ENCODE measurements at regions not wholly inside any gene's neighbourhood (a gene's known extent, or its start where the extent isn't known, plus 50 kb on each side); places are given as distances from the start of the nearest gene placed in this dataset.
"Not testable (repeated sequence)": the region's sequence is repeated elsewhere in the genome, so short reads cannot be mapped to it uniquely, and the experiment has no call there.

DNA sequence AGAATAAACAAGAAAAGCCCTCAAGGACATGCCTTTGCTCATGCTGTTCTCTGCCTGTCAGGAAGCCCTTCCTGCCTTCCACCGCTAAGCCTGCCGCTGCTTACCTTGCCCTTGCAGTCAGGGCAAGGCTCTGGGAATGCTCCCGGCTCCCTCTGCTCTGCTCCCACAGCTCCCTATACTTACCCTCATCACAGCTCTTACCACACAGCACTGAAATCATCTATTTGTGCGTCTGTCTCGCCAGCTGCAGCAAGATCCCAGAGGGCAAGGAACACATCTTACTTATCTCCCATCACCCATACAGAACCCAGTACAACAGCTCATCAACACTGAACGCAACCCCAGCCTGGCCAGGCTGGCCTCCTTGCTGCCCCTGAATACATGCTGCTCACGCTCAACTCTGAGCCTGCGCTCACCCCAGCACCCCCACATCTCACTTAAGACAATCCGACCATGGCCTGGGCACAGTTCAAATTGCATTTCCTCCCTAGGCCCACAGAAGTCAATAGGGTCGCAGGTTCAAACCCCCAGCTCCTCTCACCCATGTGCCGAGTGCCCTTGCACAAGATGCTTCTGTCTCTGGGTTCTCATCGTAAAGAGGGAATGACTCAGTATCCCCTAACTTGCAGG, 161.8 kb downstream of the IGLL1 start:
- no peak for DNase-seq

DNA sequence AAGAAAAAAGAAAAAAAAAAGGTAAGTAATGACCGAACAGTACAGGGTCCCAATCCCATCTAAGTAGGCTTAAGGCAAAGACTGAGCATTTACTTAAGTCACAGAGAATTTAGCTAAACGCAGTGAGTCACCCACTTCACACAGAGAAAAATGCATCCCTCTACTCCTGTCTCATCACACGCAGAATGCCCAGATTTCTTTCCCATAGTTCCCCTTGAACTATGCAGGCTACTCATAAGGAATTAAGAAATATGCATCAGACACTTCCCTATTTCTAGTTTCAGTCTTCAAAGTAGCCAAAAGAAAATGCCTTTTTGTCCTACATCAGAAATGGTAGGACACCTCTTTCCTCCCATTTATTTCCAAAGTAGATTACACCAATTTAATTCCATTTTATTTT, 162.8 kb downstream of the IGLL1 start:
- H3K9me3 ChIP-seq; H3K36me3 ChIP-seq (replicated peaks in 1 of 2; ENCODE audit: insufficient read depth in 1 of 2, low read depth in 2 of 2); H3K27me3 ChIP-seq; intact Hi-C loops (cut with DNase I); ATAC-seq; H3K4me1 ChIP-seq; H3K27ac ChIP-seq; DNase-seq; H3K4me3 ChIP-seq: not testable (repeated sequence)
- 71 to 80% methylated on average over 3 of the region's 3 CpGs for WGBS, 2 donors

More for the DNA sequence above, 161.8 kb downstream of the IGLL1 start:
- intact Hi-C loops (cut with DNase I), result no loop called here
- no peak overlapping the region for H3K27ac ChIP-seq
- no peaks in the 10 kb centered on the region for H3K36me3 ChIP-seq (replicated peaks in 1 of 2; ENCODE audit: insufficient read depth in 1 of 2, low read depth in 2 of 2)
- H3K4me1 ChIP-seq, result no peaks in the 10 kb centered on the region
- no peaks in the 10 kb centered on the region for H3K27me3 ChIP-seq
- TF ChIP-seq CTCF (IDR thresholded peaks at IDR 0.05), result no peak
- no peak for ATAC-seq
- 62 to 66% methylated on average over 12 of the region's 12 CpGs for WGBS, 2 donors
- no peak overlapping the region for H3K4me3 ChIP-seq
- no peaks in the 10 kb centered on the region for H3K9me3 ChIP-seq

GRCh38 chr22:23416169-23416690, 163.9 kb downstream of the IGLL1 start:
- DNase-seq; intact Hi-C loops (cut with DNase I): not testable (repeated sequence)

DNA sequence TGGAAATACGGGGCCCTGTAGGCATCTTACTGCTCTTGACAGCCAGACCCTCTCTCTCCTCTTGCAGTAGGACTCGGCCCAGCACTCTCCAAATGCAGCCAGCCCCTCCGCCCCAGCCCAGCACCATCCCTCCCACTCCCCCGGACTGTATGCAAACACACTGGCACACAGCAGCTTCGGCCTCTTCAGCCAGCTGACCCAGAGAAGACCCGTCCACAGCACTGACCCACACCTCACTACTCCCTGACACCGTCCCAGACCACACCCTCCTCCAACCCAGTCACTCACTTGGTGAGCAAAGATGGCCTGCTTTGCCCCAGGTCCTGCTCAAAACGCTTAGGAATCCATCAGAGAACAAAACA, 164.6 kb downstream of the IGLL1 start:
- H3K27ac ChIP-seq, result no peak overlapping the region
- no peaks in the 10 kb centered on the region for H3K36me3 ChIP-seq (replicated peaks in 1 of 2; ENCODE audit: insufficient read depth in 1 of 2, low read depth in 2 of 2)
- intact Hi-C loops (cut with DNase I), result no loop called here
- ATAC-seq (no peak), DNase-seq (no peak)
- H3K9me3 ChIP-seq, result no peaks in the 10 kb centered on the region
- WGBS, 2 donors, result 52 to 65% methylated on average over 5 to 8 of the region's 8 CpGs
- H3K4me3 ChIP-seq, result no peak overlapping the region
- H3K27me3 ChIP-seq, result no peaks in the 10 kb centered on the region
- TF ChIP-seq POLR2A (IDR thresholded peaks at IDR 0.05) (no peak), CTCF (IDR thresholded peaks at IDR 0.05) (no peak)
- no peaks in the 10 kb centered on the region for H3K4me1 ChIP-seq

More at GRCh38 chr22:23416169-23416690, 163.9 kb downstream of the IGLL1 start:
- H3K4me3 ChIP-seq; ATAC-seq; H3K9me3 ChIP-seq; H3K36me3 ChIP-seq (replicated peaks in 1 of 2; ENCODE audit: insufficient read depth in 1 of 2, low read depth in 2 of 2); H3K4me1 ChIP-seq; H3K27ac ChIP-seq; H3K27me3 ChIP-seq: not testable (repeated sequence)
- 62 to 64% methylated on average over 7 to 8 of the region's 8 CpGs for WGBS, 2 donors

- intact Hi-C loops (cut with DNase I), result no loop called here
- no peaks in the 10 kb centered on the region for H3K27me3 ChIP-seq
- H3K4me3 ChIP-seq, result no peak overlapping the region
- no peaks in the 10 kb centered on the region for H3K4me1 ChIP-seq
- ATAC-seq (no peak), DNase-seq (no peak)
- WGBS, 2 donors, result 81% methylated on average over 11 to 29 of the region's 38 CpGs
- H3K36me3 ChIP-seq (replicated peaks in 1 of 2; ENCODE audit: insufficient read depth in 1 of 2, low read depth in 2 of 2), result no peaks in the 10 kb centered on the region
- H3K27ac ChIP-seq, result no peak overlapping the region
- no peaks in the 10 kb centered on the region for H3K9me3 ChIP-seq
- TF ChIP-seq CTCF (IDR thresholded peaks at IDR 0.05) (no peak), POLR2A (IDR thresholded peaks at IDR 0.05) (no peak)
These were observed 165.2 kb downstream of the IGLL1 start for GRCh38 chr22:23414727-23415489.

Data from body of pancreas (tissue), 4 donors.